ENCODE measurements at regions not wholly inside any gene's neighbourhood (a gene's known extent, or its start where the extent isn't known, plus 50 kb on each side); places are given as distances from the start of the nearest gene placed in this dataset.

DNA sequence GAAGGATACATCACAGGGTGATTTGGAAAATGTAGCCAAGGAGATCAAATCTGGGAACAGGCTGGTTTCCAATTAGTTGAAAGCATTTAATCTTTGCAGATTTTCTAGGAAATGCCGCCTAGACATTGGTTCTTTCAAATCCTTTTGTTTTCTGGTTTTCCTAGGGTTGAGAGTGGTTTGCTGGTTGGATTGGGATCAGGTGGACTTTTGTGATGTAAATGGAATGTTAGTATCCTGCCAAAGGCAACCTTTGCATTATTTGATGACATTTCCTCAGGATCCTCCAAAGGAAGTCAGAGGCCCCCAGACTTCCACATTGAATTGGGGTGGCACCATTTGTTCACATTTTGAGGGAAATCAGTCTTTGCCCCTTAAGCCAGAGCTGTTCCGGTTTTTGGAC, 245.5 kb upstream of the RPS23 start:
- no peaks in the 10 kb centered on the region for H3K27me3 ChIP-seq
- H3K4me1 ChIP-seq = no peaks in the 10 kb centered on the region
- DNase-seq = no peak
- intact Hi-C loops (cut with DNase I; ENCODE audit: low total_unique reads) = no loop called here
- H3K27ac ChIP-seq = no peak overlapping the region
- TF ChIP-seq, protein P1, sequence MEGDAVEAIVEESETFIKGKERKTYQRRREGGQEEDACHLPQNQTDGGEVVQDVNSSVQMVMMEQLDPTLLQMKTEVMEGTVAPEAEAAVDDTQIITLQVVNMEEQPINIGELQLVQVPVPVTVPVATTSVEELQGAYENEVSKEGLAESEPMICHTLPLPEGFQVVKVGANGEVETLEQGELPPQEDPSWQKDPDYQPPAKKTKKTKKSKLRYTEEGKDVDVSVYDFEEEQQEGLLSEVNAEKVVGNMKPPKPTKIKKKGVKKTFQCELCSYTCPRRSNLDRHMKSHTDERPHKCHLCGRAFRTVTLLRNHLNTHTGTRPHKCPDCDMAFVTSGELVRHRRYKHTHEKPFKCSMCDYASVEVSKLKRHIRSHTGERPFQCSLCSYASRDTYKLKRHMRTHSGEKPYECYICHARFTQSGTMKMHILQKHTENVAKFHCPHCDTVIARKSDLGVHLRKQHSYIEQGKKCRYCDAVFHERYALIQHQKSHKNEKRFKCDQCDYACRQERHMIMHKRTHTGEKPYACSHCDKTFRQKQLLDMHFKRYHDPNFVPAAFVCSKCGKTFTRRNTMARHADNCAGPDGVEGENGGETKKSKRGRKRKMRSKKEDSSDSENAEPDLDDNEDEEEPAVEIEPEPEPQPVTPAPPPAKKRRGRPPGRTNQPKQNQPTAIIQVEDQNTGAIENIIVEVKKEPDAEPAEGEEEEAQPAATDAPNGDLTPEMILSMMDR (IDR thresholded peaks at IDR 0.05) = no peak
- H3K36me3 ChIP-seq = no peaks in the 10 kb centered on the region
- no peaks in the 10 kb centered on the region for H3K9me3 ChIP-seq
- H3K4me3 ChIP-seq = no peak overlapping the region

DNA sequence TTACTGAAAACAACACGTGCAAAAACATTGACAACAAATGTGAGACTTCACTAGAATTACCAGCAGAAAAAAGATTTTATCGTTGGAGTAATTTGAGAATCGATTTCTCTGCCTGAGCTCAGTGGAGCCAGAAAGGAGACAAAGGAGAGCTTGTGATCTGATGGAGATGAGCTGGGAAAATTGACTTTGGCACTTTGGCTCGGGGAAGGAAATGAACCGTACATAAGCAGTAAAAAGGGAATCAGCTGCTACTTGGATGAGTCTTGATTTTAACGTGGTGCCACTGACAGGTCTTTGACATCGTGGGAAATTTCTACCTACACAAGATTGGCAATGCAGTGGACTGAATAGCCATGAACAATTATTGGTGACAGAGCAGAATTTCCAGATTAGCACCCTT, 244.7 kb upstream of the RPS23 start:
- no peak for DNase-seq
- intact Hi-C loops (cut with DNase I; ENCODE audit: low total_unique reads) = no loop called here
- no peak overlapping the region for H3K27ac ChIP-seq
- no peaks in the 10 kb centered on the region for H3K36me3 ChIP-seq
- no peaks in the 10 kb centered on the region for H3K27me3 ChIP-seq
- no peaks in the 10 kb centered on the region for H3K4me1 ChIP-seq
- no peaks in the 10 kb centered on the region for H3K9me3 ChIP-seq
- H3K4me3 ChIP-seq = no peak overlapping the region
- TF ChIP-seq, protein P1 (IDR thresholded peaks at IDR 0.05) = no peak

GRCh38 chr5:82521431-82522051, 243.4 kb upstream of the RPS23 start:
- H3K4me1 ChIP-seq = no peaks in the 10 kb centered on the region
- H3K27ac ChIP-seq = no peak overlapping the region
- intact Hi-C loops (cut with DNase I; ENCODE audit: low total_unique reads) = no loop called here
- H3K36me3 ChIP-seq = no peaks in the 10 kb centered on the region
- H3K27me3 ChIP-seq = no peaks in the 10 kb centered on the region
- TF ChIP-seq, protein P1 (IDR thresholded peaks at IDR 0.05) = no peak
- no peak overlapping the region for H3K4me3 ChIP-seq
- DNase-seq = no peak
- H3K9me3 ChIP-seq = no peaks in the 10 kb centered on the region

- TF ChIP-seq, protein P1 (IDR thresholded peaks at IDR 0.05) = no peak
- Histone ChIP-seq H3K27ac (no peak overlapping the region), H3K4me3 (no peak overlapping the region), H3K27me3 (no peaks in the 10 kb centered on the region), H3K4me1 (no peaks in the 10 kb centered on the region), H3K36me3 (no peaks in the 10 kb centered on the region), H3K9me3 (no peaks in the 10 kb centered on the region)
- intact Hi-C loops (cut with DNase I; ENCODE audit: low total_unique reads) = no loop called here
- DNase-seq = no peak
Measured at GRCh38 chr5:82519558-82519957, 241.4 kb upstream of the RPS23 start.

DNA sequence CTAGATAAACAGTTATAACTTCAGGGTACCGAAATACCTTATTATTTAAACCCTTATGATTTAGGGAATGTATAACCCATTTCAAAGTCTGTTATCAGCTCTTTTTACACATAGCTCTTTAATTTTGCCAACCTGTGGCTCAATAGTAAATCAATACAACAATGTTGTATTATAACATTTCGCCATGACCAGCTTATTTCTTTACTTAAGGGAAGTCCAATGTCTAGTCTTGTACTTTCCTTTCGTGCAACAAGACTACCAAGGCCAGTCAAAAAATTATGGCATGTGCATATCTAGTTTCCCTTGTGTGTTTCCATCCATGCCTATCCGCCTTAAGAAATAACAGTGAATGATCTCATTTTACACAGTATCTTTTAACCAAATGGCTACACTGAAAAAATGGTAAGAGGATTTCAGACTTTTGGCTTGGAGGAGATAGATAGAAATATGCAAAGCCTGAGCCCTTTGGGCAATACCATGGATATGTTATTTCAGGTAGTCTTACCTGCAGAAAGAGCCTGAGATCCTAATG, 239.5 kb upstream of the RPS23 start:
- Histone ChIP-seq H3K4me3 (no peak overlapping the region), H3K9me3 (no peaks in the 10 kb centered on the region), H3K27me3 (no peaks in the 10 kb centered on the region), H3K27ac (no peak overlapping the region), H3K36me3 (no peaks in the 10 kb centered on the region), H3K4me1 (no peaks in the 10 kb centered on the region)
- intact Hi-C loops (cut with DNase I; ENCODE audit: low total_unique reads) = no loop called here
- DNase-seq = no peak
- TF ChIP-seq, protein P1 (IDR thresholded peaks at IDR 0.05) = no peak

- Histone ChIP-seq H3K4me1 (no peaks in the 10 kb centered on the region), H3K27me3 (no peaks in the 10 kb centered on the region), H3K4me3 (no peak overlapping the region), H3K9me3 (no peaks in the 10 kb centered on the region), H3K36me3 (no peaks in the 10 kb centered on the region), H3K27ac (no peak overlapping the region)
- intact Hi-C loops (cut with DNase I; ENCODE audit: low total_unique reads) = no loop called here
- no peak for DNase-seq
- TF ChIP-seq, protein P1 (IDR thresholded peaks at IDR 0.05) = no peak
Measured at GRCh38 chr5:82513738-82514137, 235.6 kb upstream of the RPS23 start.

Measured in tibial artery (tissue), 4 donors.